SK-N-SH (cell line): ENCODE measurements at regions not wholly inside any gene's neighbourhood (a gene's known extent, or its start where the extent isn't known, plus 50 kb on each side); places are given as distances from the start of the nearest gene placed in this dataset.

Experiments used
- CTCF ChIA-PET: fragments of 300-600, 350-600 bp; formaldehyde crosslinking; extraction: SDS; loops from one replicate; lab custom pipeline; 2021; lab: Yijun Ruan, JAX
- POLR2A ChIA-PET: fragments of 350-600 bp; sonication (Branson Sonifier 250); formaldehyde crosslinking; extraction: SDS; loops from one replicate; lab custom pipeline; 2020; ENCODE audit warnings: antibody characterized with exemption, inconsistent platforms; lab: Yijun Ruan, JAX
- DNase-seq: peaks from one replicate; pipeline ENCODE4 v3.0.0; 2012
- H2AFZ ChIP-seq: fragments of 200-600 bp; sonication (generic); 2 replicates; pipeline ENCODE4 v1.8.1; 2016; ENCODE audit warnings: antibody characterized with exemption, mild to moderate bottlenecking, low read depth
- H3F3A ChIP-seq: fragments of 200-600 bp; sonication (generic); replicated peaks from 2 replicates; pipeline ENCODE3; 2016; ENCODE audit warnings: antibody characterized with exemption, mild to moderate bottlenecking; ENCODE audit not compliant: insufficient read depth
- H3K27ac ChIP-seq, 2 experiments: fragments of 200-500 bp in 1 of 2; fragments of 200-600 bp in 1 of 2; sonication (Bioruptor generic) in 1 of 2; sonication (generic), shearing (Covaris generic) in 1 of 2; 2 replicates each; pipeline versions ENCODE4 v1.5.1 to v1.6.1; 2014 to 2016; ENCODE audit warnings: low read depth in 2 of 2, inconsistent platforms in 1 of 2, low read length in 1 of 2, mild to moderate bottlenecking in 1 of 2, mixed read lengths in 1 of 2
- H3K27me3 ChIP-seq: fragments of 200-600 bp; sonication (generic), shearing (Covaris generic); 2 replicates; pipeline ENCODE4 v1.6.1; 2016; ENCODE audit warnings: mixed run types; ENCODE audit not compliant: insufficient read depth
- H3K36me3 ChIP-seq, 2 experiments: fragments of 200-500 bp in 1 of 2; fragments of 200-600 bp in 1 of 2; sonication (Bioruptor generic) in 1 of 2; sonication (generic) in 1 of 2; replicated peaks in 1 of 2; 2 replicates each; pipeline versions ENCODE3 to v1.5.1; 2014 to 2016; ENCODE audit warnings: low read length in 1 of 2, mild to moderate bottlenecking in 1 of 2; ENCODE audit not compliant: insufficient read depth in 2 of 2, control insufficient read depth in 1 of 2
- H3K4me1 ChIP-seq, 2 experiments: fragments of 200-500 bp in 1 of 2; fragments of 200-600 bp in 1 of 2; sonication (Bioruptor generic) in 1 of 2; sonication (generic), shearing (Covaris generic) in 1 of 2; 2 replicates each; pipeline versions ENCODE4 v1.5.1 to v1.6.1; 2014 to 2016; ENCODE audit warnings: low read depth in 1 of 2, low read length in 1 of 2, mixed run types in 1 of 2; ENCODE audit not compliant: insufficient read depth in 2 of 2, control insufficient read depth in 1 of 2
- H3K4me2 ChIP-seq: fragments of 200-600 bp; sonication (generic), shearing (Covaris generic); 2 replicates; pipeline ENCODE4 v1.6.1; 2017; ENCODE audit warnings: mixed run types
- H3K4me3 ChIP-seq, 2 experiments: fragments of 200-500 bp in 1 of 2; fragments of 200-600 bp in 1 of 2; sonication (Bioruptor generic) in 1 of 2; sonication (generic), shearing (Covaris generic) in 1 of 2; 2 replicates each; pipeline versions ENCODE4 v1.5.1 to v1.8.1; 2014 to 2016; ENCODE audit warnings: low read depth in 2 of 2, inconsistent platforms in 1 of 2, low read length in 1 of 2, mild to moderate bottlenecking in 1 of 2, mixed read lengths in 1 of 2, moderate library complexity in 1 of 2
- H3K79me2 ChIP-seq: fragments of 200-600 bp; sonication (generic); 2 replicates; pipeline ENCODE4 v1.8.1; 2017; ENCODE audit warnings: mild to moderate bottlenecking; ENCODE audit not compliant: insufficient read depth
- H3K9ac ChIP-seq: fragments of 200-600 bp; sonication (generic); 2 replicates; pipeline ENCODE4 v1.6.1; 2017; ENCODE audit warnings: mixed run types
- H3K9me2 ChIP-seq: fragments of 200-600 bp; sonication (generic); 2 replicates; pipeline ENCODE4 v1.6.1; 2017; ENCODE audit warnings: mixed run types
- H3K9me3 ChIP-seq: fragments of 200-600 bp; sonication (generic); 2 replicates; pipeline ENCODE4 v1.6.1; 2017; ENCODE audit warnings: mixed run types, mild to moderate bottlenecking, moderate library complexity
- H4K20me1 ChIP-seq: fragments of 200-600 bp; sonication (generic); 2 replicates; pipeline ENCODE4 v1.6.1; 2017; ENCODE audit warnings: mild to moderate bottlenecking, mixed run types; ENCODE audit not compliant: insufficient read depth
- ELF1 ChIP-seq: IDR thresholded peaks from 2 replicates; pipeline ENCODE4 v1.4.0; 2012
- EP300 ChIP-seq, 2 experiments: IDR thresholded peaks; 2 replicates each; pipeline versions ENCODE4 v1.4.0 to v1.6.1; 2012; ENCODE audit warnings: borderline replicate concordance in 1 of 2, low read depth in 1 of 2, low read length in 1 of 2
- EZH2phosphoT487 ChIP-seq: fragments of 200-600 bp; sonication (generic); IDR thresholded peaks from 2 replicates; pipeline ENCODE4 v1.6.1; 2017; ENCODE audit warnings: low read depth, mixed run types, mild to moderate bottlenecking, antibody characterized with exemption, moderate library complexity, borderline replicate concordance
- FOSL2 ChIP-seq: IDR thresholded peaks from 2 replicates; pipeline ENCODE4 v1.4.0; 2012; ENCODE audit warnings: low read depth, mild to moderate bottlenecking, moderate library complexity, borderline replicate concordance
- FOXJ3 ChIP-seq: sonication (generic); formaldehyde crosslinking; IDR thresholded peaks from 2 replicates; pipeline ENCODE4 v1.5.1; 2020; ENCODE audit warnings: mild to moderate bottlenecking, missing genetic modification reagents
- GATA2 ChIP-seq: sonication (generic); formaldehyde crosslinking; IDR thresholded peaks from 2 replicates; pipeline ENCODE4 v1.5.0; 2020; ENCODE audit warnings: mild to moderate bottlenecking, missing genetic modification reagents
- IRF3 ChIP-seq: fragments of 150-350 bp; IDR thresholded peaks from 2 replicates; pipeline ENCODE4 v1.6.1; 2016; ENCODE audit warnings: mild to moderate bottlenecking, low read depth, low read length
- MEF2A ChIP-seq: IDR thresholded peaks from 2 replicates; pipeline ENCODE4 v1.4.0; 2012; ENCODE audit warnings: low read depth, borderline replicate concordance
- NFIC ChIP-seq: IDR thresholded peaks from 2 replicates; pipeline ENCODE4 v1.4.0; 2012; ENCODE audit warnings: borderline replicate concordance
- NRF1 ChIP-seq: IDR thresholded peaks from 2 replicates; pipeline ENCODE4 v1.6.1; 2012; ENCODE audit warnings: low read depth, mild to moderate bottlenecking, low read length
- RAD21 ChIP-seq: IDR thresholded peaks from 2 replicates; pipeline ENCODE4 v1.6.1; 2012; ENCODE audit warnings: mild to moderate bottlenecking, low read length
- RCOR1 ChIP-seq: fragments of 150-350 bp; IDR thresholded peaks from 2 replicates; pipeline ENCODE4 v1.6.1; 2017; ENCODE audit warnings: antibody characterized with exemption, low read length
- RFX5 ChIP-seq: IDR thresholded peaks from 2 replicates; pipeline ENCODE4 v1.6.1; 2012; ENCODE audit warnings: mild to moderate bottlenecking, improper control_type of control experiment, low read length
- RXRA ChIP-seq: IDR thresholded peaks from 2 replicates; pipeline ENCODE4 v1.4.0; 2012; ENCODE audit warnings: low read depth, mild to moderate bottlenecking, borderline replicate concordance
- TAF1 ChIP-seq: IDR thresholded peaks from 2 replicates; pipeline ENCODE4 v1.6.1; 2012; ENCODE audit warnings: low read depth, mild to moderate bottlenecking, low read length, moderate library complexity, borderline replicate concordance
- TCF12 ChIP-seq: IDR thresholded peaks from 2 replicates; pipeline ENCODE4 v1.4.0; 2012
- USF2 ChIP-seq: fragments of 150-350 bp; IDR thresholded peaks from 2 replicates; pipeline ENCODE4 v1.6.1; 2017; ENCODE audit warnings: antibody characterized with exemption, low read length, low read depth, borderline replicate concordance
- ZBTB33 ChIP-seq: IDR thresholded peaks from 2 replicates; pipeline ENCODE4 v1.4.0; 2012; ENCODE audit warnings: low read depth, borderline replicate concordance
- WGBS: methylation state at CpG from one replicate; pipeline ENCODE4 v1.1.6; 2017; ENCODE audit warnings: low lambda C conversion rate; 5-methylcytosine and 5-hydroxymethylcytosine counted together
- TF ChIP-seq, protein P1 (sequence below): IDR thresholded peaks from 2 replicates; pipeline ENCODE4; 2012

GRCh38 chrX:114050075-114050796, 533.6 kb upstream of the HTR2C start:
- WGBS = 38% methylated on average over 7 of the region's 7 CpGs
- POLR2A ChIA-PET = no interaction called here

More at GRCh38 chrX:114050075-114050796, 533.6 kb upstream of the HTR2C start:
- Histone ChIP-seq H3K4me1 (no peaks in the 10 kb centered on the region), H3K4me3 (no peak overlapping the region), H3F3A (no peaks in the 10 kb centered on the region), H3K9ac (no peak overlapping the region), H2AFZ (no peak overlapping the region), H3K27ac (no peak overlapping the region), H3K9me3 (no peaks in the 10 kb centered on the region), H3K79me2 (no peaks in the 10 kb centered on the region), H4K20me1 (no peaks in the 10 kb centered on the region), H3K27me3 (no peaks in the 10 kb centered on the region; the same call in 1 of the 2 replicates), H3K9me2 (no peaks in the 10 kb centered on the region), H3K36me3 (no peaks in the 10 kb centered on the region), H3K4me2 (no peak overlapping the region)
- CTCF ChIA-PET = no interaction called here
- TF ChIP-seq MEF2A = no peak
- no peak for TF ChIP-seq TCF12
- no peak for TF ChIP-seq RCOR1
- no peak for TF ChIP-seq IRF3
- TF ChIP-seq FOSL2 = no peak
- no peak for TF ChIP-seq ELF1
- no peak for TF ChIP-seq FOXJ3 (CRISPR knock-in tag)
- TF ChIP-seq EP300 (IDR thresholded peaks at IDR 0.05; ENCODE audit: borderline replicate concordance in 1 of 2, low read depth in 1 of 2, low read length in 1 of 2) = no peak
- TF ChIP-seq RAD21 = no peak
- no peak for TF ChIP-seq EZH2phosphoT487
- TF ChIP-seq TAF1 = no peak
- TF ChIP-seq NFIC = no peak
- no peak for TF ChIP-seq RXRA
- no peak for TF ChIP-seq NRF1
- TF ChIP-seq, protein P1, sequence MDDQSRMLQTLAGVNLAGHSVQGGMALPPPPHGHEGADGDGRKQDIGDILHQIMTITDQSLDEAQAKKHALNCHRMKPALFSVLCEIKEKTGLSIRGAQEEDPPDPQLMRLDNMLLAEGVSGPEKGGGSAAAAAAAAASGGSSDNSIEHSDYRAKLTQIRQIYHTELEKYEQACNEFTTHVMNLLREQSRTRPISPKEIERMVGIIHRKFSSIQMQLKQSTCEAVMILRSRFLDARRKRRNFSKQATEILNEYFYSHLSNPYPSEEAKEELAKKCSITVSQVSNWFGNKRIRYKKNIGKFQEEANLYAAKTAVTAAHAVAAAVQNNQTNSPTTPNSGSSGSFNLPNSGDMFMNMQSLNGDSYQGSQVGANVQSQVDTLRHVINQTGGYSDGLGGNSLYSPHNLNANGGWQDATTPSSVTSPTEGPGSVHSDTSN = no peak
- no peak for TF ChIP-seq ZBTB33
- TF ChIP-seq USF2 = no peak
- TF ChIP-seq RFX5 = no peak
- no peak for TF ChIP-seq GATA2 (CRISPR knock-in tag)
- DNase-seq = no peak
